BLaER1 treated with 17β-estradiol and CSF1 and Interleukin-3, amounts not matched to agents 10 nM and 100 nM (cell line): ENCODE measurements at regions not wholly inside any gene's neighbourhood (a gene's known extent, or its start where the extent isn't known, plus 50 kb on each side); places are given as distances from the start of the nearest gene placed in this dataset.

Source experiments
- H3K27ac ChIP-seq, 11 experiments: shearing (Covaris generic); formaldehyde crosslinking; 2 replicates each; pipeline ENCODE4 v1.8.1; 2022
- H3K27me3 ChIP-seq, 11 experiments: shearing (Covaris generic); formaldehyde crosslinking; 2 replicates each; pipeline ENCODE4 v1.8.1; 2022
- H3K36me3 ChIP-seq, 11 experiments: shearing (Covaris generic); formaldehyde crosslinking; 2 replicates each; pipeline ENCODE4 v1.8.1; 2022
- H3K4me1 ChIP-seq, 10 experiments: shearing (Covaris generic); formaldehyde crosslinking; 2 replicates each; pipeline ENCODE4 v1.8.1; 2022
- H3K4me2 ChIP-seq, 11 experiments: shearing (Covaris generic); formaldehyde crosslinking; 2 replicates each; pipeline ENCODE4 v1.8.1; 2022
- H3K4me3 ChIP-seq, 10 experiments: shearing (Covaris generic); formaldehyde crosslinking; 2 replicates each; pipeline ENCODE4 v1.8.1; 2022
- H3K9ac ChIP-seq, 11 experiments: shearing (Covaris generic); formaldehyde crosslinking; 2 replicates each; pipeline ENCODE4 v1.8.1; 2022
- H3K9me3 ChIP-seq, 11 experiments: shearing (Covaris generic); formaldehyde crosslinking; replicated peaks in 1 of 11; 2 replicates each; pipeline ENCODE4 v1.8.1; 2022
- H4K20me1 ChIP-seq, 11 experiments: shearing (Covaris generic); formaldehyde crosslinking; 2 replicates each; pipeline ENCODE4 v1.8.1; 2022
- Cebpa-rat ChIP-seq, 11 experiments: shearing (Covaris generic); IDR thresholded peaks; 2 replicates each; pipeline ENCODE4 v1.8.1; 2022

DNA sequence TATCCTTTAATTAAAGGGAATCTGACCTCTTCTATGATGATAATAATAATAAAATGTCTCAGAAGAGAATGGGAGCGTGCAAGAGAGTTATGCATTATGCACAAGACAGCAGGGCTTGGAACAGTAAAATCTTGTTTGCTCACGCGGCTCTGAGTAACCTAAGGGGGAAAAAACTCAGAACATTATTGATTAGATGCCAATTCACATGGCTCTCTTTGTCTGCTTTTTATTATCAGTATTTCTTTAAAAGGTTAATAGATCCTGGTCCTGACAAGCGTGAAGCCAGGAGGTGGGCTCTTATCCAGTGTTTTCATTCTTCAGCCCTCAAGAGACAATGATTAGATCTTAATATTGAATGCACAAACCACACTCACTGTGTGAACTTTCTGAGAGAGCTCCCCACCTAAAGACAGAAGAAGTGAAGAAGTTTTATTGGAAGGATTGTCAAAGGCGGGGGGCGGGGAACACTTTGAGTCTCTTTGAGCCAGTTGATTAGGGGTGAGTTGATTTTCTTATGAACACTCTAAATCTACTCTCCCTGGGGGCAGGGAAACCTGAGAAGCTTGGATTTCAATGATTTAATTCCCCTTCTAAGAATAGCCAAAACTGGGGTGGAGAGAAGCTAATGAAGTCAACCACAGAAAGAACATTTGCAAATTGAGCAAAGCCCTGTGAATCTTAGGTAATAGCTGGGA, 127.5 kb upstream of the CTAGE1 start:
- peaks cover 0 to 7% (median 0%) of the 10 kb centered on the region in 10 experiments; a peak in 7 of 20 replicates for H3K4me1 ChIP-seq
- H3K27me3 ChIP-seq, result no peaks in the 10 kb centered on the region
- H3K4me2 ChIP-seq, result peak overlapping the region in 3 of 11 experiments; percentile 9 to 34 (median 11); a peak in 1 of 22 replicates
- no peak for TF ChIP-seq Cebpa-rat (IDR thresholded peaks at IDR 0.05)
- no peak overlapping the region for H3K27ac ChIP-seq
- H3K9ac ChIP-seq, result no peak overlapping the region
- H3K9me3 ChIP-seq, result peaks cover 0 to 3% (median 0%) of the 10 kb centered on the region in 11 experiments; a peak in 1 of 22 replicates
- no peaks in the 10 kb centered on the region for H3K36me3 ChIP-seq
- H3K4me3 ChIP-seq, result no peak overlapping the region
- no peaks in the 10 kb centered on the region for H4K20me1 ChIP-seq

DNA sequence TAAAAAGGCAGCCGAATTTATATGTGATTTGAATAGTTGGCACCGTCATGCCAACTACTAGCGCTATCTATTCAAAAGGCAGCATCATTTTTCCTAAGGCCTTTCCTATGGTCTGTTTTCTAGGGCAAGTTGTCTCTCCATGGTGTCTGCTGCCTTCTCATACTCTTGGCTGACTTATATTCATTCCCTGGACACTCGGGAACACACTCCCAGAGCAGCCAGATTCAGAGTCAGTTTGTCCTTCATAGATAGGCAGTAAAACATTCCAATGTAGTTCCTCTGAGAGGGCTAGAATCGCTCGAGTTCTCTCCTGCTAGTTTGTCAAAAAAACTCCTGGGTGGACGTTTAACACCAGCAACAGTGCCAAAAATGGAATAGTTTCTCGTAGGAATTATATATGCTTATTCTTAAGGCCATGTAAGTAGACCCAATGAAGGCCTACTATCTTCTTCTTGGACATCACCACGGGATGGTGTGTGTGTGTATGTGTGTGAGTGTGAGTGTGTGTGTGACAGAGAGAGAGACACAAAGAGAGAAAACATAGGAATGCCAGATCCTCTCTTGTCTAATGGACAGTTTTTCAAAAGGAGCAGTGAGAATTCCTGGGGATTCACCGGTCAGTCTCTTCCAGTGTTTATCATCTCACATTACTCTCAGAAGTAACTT, 129.3 kb upstream of the CTAGE1 start:
- TF ChIP-seq Cebpa-rat (IDR thresholded peaks at IDR 0.05), result no peak
- Histone ChIP-seq H4K20me1 (no peaks in the 10 kb centered on the region), H3K4me3 (no peak overlapping the region), H3K9me3 (peaks cover 0 to 3% (median 0%) of the 10 kb centered on the region in 11 experiments; a peak in 1 of 22 replicates), H3K9ac (no peak overlapping the region), H3K27me3 (no peaks in the 10 kb centered on the region), H3K4me1 (peaks cover 0 to 7% (median 0%) of the 10 kb centered on the region in 10 experiments; a peak in 7 of 20 replicates), H3K4me2 (no peak overlapping the region), H3K27ac (no peak overlapping the region), H3K36me3 (no peaks in the 10 kb centered on the region)

DNA sequence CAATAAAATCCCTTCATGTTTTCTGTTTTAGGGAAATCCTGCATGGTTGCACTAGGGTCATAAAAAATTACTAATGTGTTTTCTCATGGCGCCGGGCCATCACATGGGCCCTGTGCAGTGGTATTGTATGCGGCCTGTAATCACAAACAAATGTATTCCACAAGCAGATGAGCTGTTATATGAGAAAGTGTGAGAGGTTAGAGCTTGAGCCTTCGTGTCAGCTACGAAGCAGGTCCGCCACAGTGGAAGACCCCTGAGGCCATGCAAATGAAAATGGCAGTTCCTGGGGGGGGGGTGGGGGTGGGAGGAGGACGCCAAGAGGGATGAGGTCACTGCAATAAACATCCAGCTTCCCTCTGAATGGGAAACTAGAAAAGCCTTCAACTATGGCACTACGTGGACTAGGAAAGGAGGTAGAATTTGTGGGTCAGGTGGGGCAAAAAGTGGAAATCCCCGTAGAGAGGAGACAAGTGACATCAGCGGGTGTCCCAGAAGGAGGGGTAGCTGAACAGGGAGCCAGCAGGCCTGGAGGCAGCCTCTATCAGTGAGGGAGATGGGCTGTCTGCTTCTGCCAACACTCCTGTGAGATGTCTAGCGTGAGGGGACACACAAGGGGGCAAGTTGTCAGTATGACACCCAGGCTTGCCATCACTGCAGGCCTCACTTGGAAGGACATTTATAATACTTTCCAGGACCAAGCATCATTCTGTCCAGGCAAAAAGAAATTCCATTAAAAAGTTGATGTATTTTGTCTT, 130.3 kb upstream of the CTAGE1 start:
- H4K20me1 ChIP-seq, result no peaks in the 10 kb centered on the region

DNA sequence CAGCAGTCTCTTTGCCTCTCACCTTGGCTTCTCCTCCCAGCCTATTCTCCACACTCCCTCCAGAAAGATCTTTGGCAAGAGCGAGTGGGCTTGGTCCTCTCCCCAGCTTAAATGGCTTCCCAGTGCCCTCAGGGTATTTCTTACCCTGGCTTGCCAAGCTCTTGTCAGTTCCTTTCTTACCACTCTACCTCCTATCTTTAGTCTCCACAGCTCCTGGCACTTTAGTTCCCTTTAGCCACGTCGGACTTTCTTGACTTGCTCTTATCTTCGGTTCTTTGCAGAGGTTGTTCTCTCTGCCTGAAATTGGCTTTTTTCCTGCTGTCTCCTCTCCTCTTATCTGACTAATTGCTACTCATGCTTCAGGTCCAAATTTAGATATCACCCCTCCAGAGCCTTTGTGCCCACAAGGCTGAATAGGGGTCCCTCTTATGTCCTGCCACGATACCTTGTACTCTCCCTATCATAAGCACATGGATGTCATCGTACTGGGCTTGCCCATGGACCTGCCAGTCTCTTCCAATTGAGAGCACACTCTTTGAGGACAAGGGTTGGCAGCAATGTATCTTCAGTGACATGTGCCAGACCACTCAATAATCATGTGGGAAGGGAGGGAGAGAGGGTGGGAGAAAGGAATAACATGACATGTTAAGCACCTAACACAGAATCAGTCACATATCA, 131.7 kb upstream of the CTAGE1 start:
- Histone ChIP-seq H4K20me1 (no peaks in the 10 kb centered on the region), H3K36me3 (no peaks in the 10 kb centered on the region), H3K4me1 (peaks cover 0 to 5% (median 0%) of the 10 kb centered on the region in 10 experiments; a peak in 7 of 20 replicates), H3K27ac (no peak overlapping the region), H3K9ac (no peak overlapping the region), H3K27me3 (no peaks in the 10 kb centered on the region), H3K9me3 (no peaks in the 10 kb centered on the region), H3K4me2 (no peak overlapping the region), H3K4me3 (no peak overlapping the region)
- no peak for TF ChIP-seq Cebpa-rat (IDR thresholded peaks at IDR 0.05)

More for the DNA sequence above, 130.3 kb upstream of the CTAGE1 start:
- no peaks in the 10 kb centered on the region for H3K27me3 ChIP-seq
- H3K9ac ChIP-seq, result no peak overlapping the region
- TF ChIP-seq Cebpa-rat (IDR thresholded peaks at IDR 0.05), result no peak
- H3K9me3 ChIP-seq, result peaks cover 0 to under 1% (median 0%) of the 10 kb centered on the region in 11 experiments; a peak in 1 of 22 replicates
- no peaks in the 10 kb centered on the region for H3K36me3 ChIP-seq
- H3K4me1 ChIP-seq, result peaks cover 0 to 7% (median 0%) of the 10 kb centered on the region in 10 experiments; a peak in 7 of 20 replicates
- no peak overlapping the region for H3K4me3 ChIP-seq
- no peak overlapping the region for H3K4me2 ChIP-seq
- no peak overlapping the region for H3K27ac ChIP-seq

DNA sequence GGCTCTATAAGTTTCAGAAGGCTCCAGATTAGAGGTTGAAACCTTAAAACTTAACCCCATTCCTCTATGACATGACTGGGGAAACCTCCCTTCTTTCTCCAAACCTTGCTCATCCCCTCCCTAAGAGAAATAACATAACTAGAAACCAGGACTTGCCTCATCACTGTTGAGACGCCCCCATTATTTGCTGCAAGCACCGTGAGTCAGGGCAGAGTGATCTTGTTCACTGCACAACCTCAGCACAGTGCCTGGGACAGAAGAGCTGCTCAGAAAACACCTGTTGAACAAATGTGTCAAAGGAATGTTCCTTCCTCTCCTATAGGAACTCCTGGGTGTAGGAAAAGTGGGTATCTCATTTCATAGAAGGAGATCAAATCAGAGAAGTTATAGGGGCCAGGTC, 132.7 kb upstream of the CTAGE1 start:
- Histone ChIP-seq H3K9me3 (no peaks in the 10 kb centered on the region), H4K20me1 (no peaks in the 10 kb centered on the region), H3K27me3 (no peaks in the 10 kb centered on the region), H3K4me1 (no peaks in the 10 kb centered on the region), H3K4me2 (no peak overlapping the region), H3K4me3 (no peak overlapping the region), H3K36me3 (no peaks in the 10 kb centered on the region), H3K27ac (no peak overlapping the region), H3K9ac (no peak overlapping the region)
- no peak for TF ChIP-seq Cebpa-rat (IDR thresholded peaks at IDR 0.05)

DNA sequence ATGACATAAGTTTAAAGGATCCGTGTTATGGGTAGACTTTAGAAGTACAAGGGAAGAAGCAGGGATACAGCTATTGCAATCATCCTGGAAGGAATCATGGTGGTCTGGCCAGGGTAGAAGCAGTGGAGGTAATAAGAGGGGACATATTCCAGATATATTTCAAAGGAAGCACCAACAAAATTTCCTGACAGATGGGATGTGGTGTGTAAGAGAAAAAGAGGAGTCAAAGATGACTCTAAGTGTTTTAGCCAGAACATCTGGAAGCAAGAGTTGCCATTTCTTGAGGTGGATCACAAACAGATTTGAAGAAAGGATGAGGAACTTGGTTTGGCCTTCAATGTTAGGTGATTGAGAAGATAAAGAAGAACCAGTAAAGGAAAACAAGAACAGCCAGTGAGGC, 133.1 kb upstream of the CTAGE1 start:
- Histone ChIP-seq H4K20me1 (no peaks in the 10 kb centered on the region), H3K4me2 (no peak overlapping the region), H3K36me3 (no peaks in the 10 kb centered on the region), H3K27ac (no peak overlapping the region), H3K9ac (no peak overlapping the region), H3K4me3 (no peak overlapping the region), H3K27me3 (no peaks in the 10 kb centered on the region), H3K4me1 (no peaks in the 10 kb centered on the region), H3K9me3 (no peaks in the 10 kb centered on the region)
- TF ChIP-seq Cebpa-rat (IDR thresholded peaks at IDR 0.05), result no peak

DNA sequence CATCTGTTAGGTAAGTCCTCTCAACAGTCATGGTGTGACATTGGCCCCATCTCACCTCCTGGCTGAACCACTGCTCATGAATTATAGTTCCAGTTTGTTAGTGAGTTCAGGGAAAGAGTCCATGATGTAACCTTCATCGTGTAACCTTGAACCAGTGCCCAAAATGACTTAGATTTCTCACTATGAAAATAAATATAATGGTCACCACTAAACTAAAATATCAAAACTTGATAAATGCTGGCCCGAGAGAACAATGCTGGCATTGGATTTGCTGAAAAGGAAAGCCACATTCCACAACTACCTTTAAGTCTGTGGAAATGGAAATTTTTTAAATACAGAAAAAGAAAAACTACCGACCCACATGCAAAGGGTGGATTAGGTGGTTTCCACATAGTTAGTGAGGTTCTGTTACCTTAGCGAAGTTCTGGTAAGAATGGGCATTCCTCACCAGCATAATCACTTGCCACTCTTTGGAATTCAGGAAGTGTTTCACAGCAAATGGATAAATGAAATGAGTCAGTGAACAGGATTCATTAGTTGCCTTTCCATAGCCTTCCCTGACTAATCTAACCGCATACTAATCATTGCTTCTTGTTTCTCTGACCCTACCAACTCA, 133.9 kb upstream of the CTAGE1 start:
- Histone ChIP-seq H3K27ac (no peak overlapping the region), H4K20me1 (no peaks in the 10 kb centered on the region), H3K9ac (no peak overlapping the region), H3K27me3 (no peaks in the 10 kb centered on the region), H3K4me2 (no peak overlapping the region), H3K36me3 (no peaks in the 10 kb centered on the region), H3K4me1 (no peaks in the 10 kb centered on the region), H3K4me3 (no peak overlapping the region), H3K9me3 (no peaks in the 10 kb centered on the region)
- no peak for TF ChIP-seq Cebpa-rat (IDR thresholded peaks at IDR 0.05)

DNA sequence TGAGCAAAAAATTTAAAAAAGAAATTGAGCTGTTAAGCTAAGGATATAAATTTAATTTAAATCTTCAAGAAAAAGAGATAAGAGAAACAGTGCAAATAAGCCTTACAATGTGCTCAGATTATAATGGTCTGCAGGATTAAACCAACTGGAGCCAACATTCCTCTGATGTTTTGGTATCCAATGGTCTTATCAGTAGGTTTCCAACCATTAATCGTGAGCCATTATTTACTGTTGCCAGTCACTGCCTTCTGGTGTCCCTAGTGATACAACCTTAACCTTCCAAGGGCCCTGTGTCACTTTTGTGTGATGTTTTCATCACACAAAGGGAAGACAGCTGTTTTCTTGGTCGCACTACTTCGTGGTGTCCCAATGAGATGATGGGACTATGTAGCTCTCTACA, 134.5 kb upstream of the CTAGE1 start:
- Histone ChIP-seq H3K4me1 (no peaks in the 10 kb centered on the region), H3K9me3 (no peaks in the 10 kb centered on the region), H3K9ac (no peak overlapping the region), H3K4me3 (no peak overlapping the region), H3K27me3 (no peaks in the 10 kb centered on the region), H3K36me3 (no peaks in the 10 kb centered on the region), H3K4me2 (no peak overlapping the region), H4K20me1 (no peaks in the 10 kb centered on the region), H3K27ac (no peak overlapping the region)
- no peak for TF ChIP-seq Cebpa-rat (IDR thresholded peaks at IDR 0.05)
